ENCODE measurements at regions not wholly inside any gene's neighbourhood (a gene's known extent, or its start where the extent isn't known, plus 50 kb on each side); places are given as distances from the start of the nearest gene placed in this dataset.

GRCh38 chr5:171599957-171600612 lies 180.6 kb downstream of the FGF18 start:
- TF ChIP-seq CTCF (IDR thresholded peaks at IDR 0.05): no peak
- no peak for TF ChIP-seq SMAD4 (CRISPR knock-in tag; IDR thresholded peaks at IDR 0.05)
- TF ChIP-seq ATF2 (CRISPR knock-in tag; IDR thresholded peaks at IDR 0.05; ENCODE audit: borderline replicate concordance, low read depth): no peak
- no peak for TF ChIP-seq GTF2I (CRISPR knock-in tag; conservative IDR thresholded peaks at IDR 0.05)
- TF ChIP-seq NR3C1 (CRISPR knock-in tag; conservative IDR thresholded peaks at IDR 0.05; ENCODE audit: low read depth): no peak

Data from WTC11 (cell line).